T-cell (primary cell): ENCODE measurements at regions not wholly inside any gene's neighbourhood (a gene's known extent, or its start where the extent isn't known, plus 50 kb on each side); places are given as distances from the start of the nearest gene placed in this dataset.

Source experiments
- ATAC-seq, 4 experiments: fragments of 200-7000 bp in 3 of 4; fragments of 150-1000 bp in 1 of 4; cut with Tn5 transposase; replicated peaks in 1 of 4; 1 replicate in 3 of 4; 2 replicates in 1 of 4; pipeline ENCODE4 v1.10.0; 2021; ENCODE audit warnings: moderate library complexity in 3 of 4, mild to moderate bottlenecking in 2 of 4, moderate number of reproducible peaks in 1 of 4
- CTCF ChIA-PET, 2 donors: fragments of 300-600 bp; sonication (Branson Sonifier 250); formaldehyde crosslinking; loops; one replicate each; lab custom pipeline; 2022; ENCODE audit warnings: antibody characterized with exemption in 2 of 2; lab: Charles Lee
- POLR2A ChIA-PET, 2 donors: fragments of 300-600 bp; sonication (Branson Sonifier 250); formaldehyde crosslinking; loops; one replicate each; lab custom pipeline; 2022; ENCODE audit warnings: antibody characterized with exemption in 2 of 2; lab: Charles Lee
- DNase-seq, 35 experiments: peaks; one replicate each; pipeline versions ENCODE4 v3.0.0 to v3.0.0-alpha.2; 2013 to 2023
- H3K27ac ChIP-seq: one replicate; pipeline ENCODE4 v1.5.1; 2013; ENCODE audit warnings: low read length
- H3K27me3 ChIP-seq, 2 experiments: replicated peaks in 1 of 2; 1 replicate in 1 of 2; 2 replicates in 1 of 2; pipeline versions ENCODE4 v1.6.1 to v1.7.0; 2013; ENCODE audit warnings: low read length in 1 of 2, mixed read lengths in 1 of 2; ENCODE audit not compliant: control insufficient read depth in 2 of 2, insufficient read depth in 2 of 2; ENCODE audit errors: extremely low read depth in 1 of 2
- H3K36me3 ChIP-seq, 2 donors: 1 replicate in 1 of 2; 2 replicates in 1 of 2; pipeline versions ENCODE4 v1.6.1 to v1.7.0; 2013; ENCODE audit warnings: low read length in 1 of 2; ENCODE audit not compliant: control insufficient read depth in 2 of 2, insufficient read depth in 1 of 2; ENCODE audit errors: extremely low read depth in 1 of 2
- H3K4me1 ChIP-seq, 2 experiments: 1 replicate in 1 of 2; 2 replicates in 1 of 2; pipeline versions ENCODE4 v1.6.1 to v1.7.0; 2013; ENCODE audit warnings: low read length in 2 of 2, mixed read lengths in 1 of 2; ENCODE audit not compliant: insufficient read depth in 2 of 2, control insufficient read depth in 1 of 2; ENCODE audit errors: extremely low read depth in 1 of 2
- H3K4me3 ChIP-seq, 2 donors: 1 replicate in 1 of 2; 2 replicates in 1 of 2; pipeline versions ENCODE4 v1.5.1 to v1.7.0; 2013; ENCODE audit warnings: mild to moderate bottlenecking in 2 of 2, low read length in 1 of 2, moderate library complexity in 1 of 2; ENCODE audit not compliant: control insufficient read depth in 1 of 2; ENCODE audit errors: extremely low read depth in 1 of 2
- H3K9me3 ChIP-seq: 2 replicates; pipeline ENCODE4 v1.7.0; 2013
- H3K27ac Mint-ChIP-seq, 2 donors: one replicate each; pipeline ENCODE4 v1.8.0; 2020 to 2021; ENCODE audit warnings: mild to moderate bottlenecking in 2 of 2, mixed read lengths in 2 of 2
- H3K27me3 Mint-ChIP-seq, 2 donors: one replicate each; pipeline ENCODE4 v1.8.0; 2021 to 2022; ENCODE audit warnings: mixed read lengths in 2 of 2
- H3K36me3 Mint-ChIP-seq: one replicate; pipeline ENCODE4 v1.8.0; 2021; ENCODE audit warnings: mixed read lengths
- H3K4me1 Mint-ChIP-seq, 3 donors: one replicate each; pipeline ENCODE4 v1.8.0; 2020 to 2022; ENCODE audit warnings: mixed read lengths in 3 of 3, mild to moderate bottlenecking in 1 of 3
- H3K4me3 Mint-ChIP-seq, 3 donors: one replicate each; pipeline ENCODE4 v1.8.0; 2020 to 2022; ENCODE audit warnings: mild to moderate bottlenecking in 3 of 3, mixed read lengths in 3 of 3, moderate library complexity in 3 of 3
- H3K9me3 Mint-ChIP-seq, 3 donors: one replicate each; pipeline ENCODE4 v1.8.0; 2020 to 2022; ENCODE audit warnings: mixed read lengths in 3 of 3
- WGBS: methylation state at CpG from one replicate; pipeline ENCODE4 v1.1.5; 2013; ENCODE audit warnings: missing lambda C conversion rate; ENCODE audit not compliant: insufficient coverage; 5-methylcytosine and 5-hydroxymethylcytosine counted together

GRCh38 chr15:96948981-96949380 is 618.5 kb downstream of the NR2F2 start:
- 86% methylated on average over 2 of the region's 2 CpGs for WGBS
- ChIA-PET CTCF (no interaction called here), POLR2A (no interaction called here)
- no peaks in the 10 kb centered on the region for H3K9me3 ChIP-seq
- DNase-seq (no peak), ATAC-seq (no peak)
- H3K27me3 ChIP-seq = peaks cover 3 to 8% of the 10 kb centered on the region in 2 experiments
- Mint-ChIP-seq H3K9me3 (peaks cover 0 to 11% (median 5%) of the 10 kb centered on the region in 3 donors), H3K36me3 (no peaks in the 10 kb centered on the region), H3K4me3 (no peak overlapping the region), H3K27me3 (peaks cover 20 to 23% of the 10 kb centered on the region in 2 donors), H3K27ac (no peak overlapping the region), H3K4me1 (no peaks in the 10 kb centered on the region)
- no peak overlapping the region for H3K4me3 ChIP-seq
- H3K36me3 ChIP-seq = no peaks in the 10 kb centered on the region
- H3K4me1 ChIP-seq = no peaks in the 10 kb centered on the region
- no peak overlapping the region for H3K27ac ChIP-seq

- ChIA-PET POLR2A (no interaction called here), CTCF (no interaction called here)
- peaks cover 3 to 7% (median 4%) of the 10 kb centered on the region in 3 donors for H3K9me3 Mint-ChIP-seq
- no peaks in the 10 kb centered on the region for H3K4me1 Mint-ChIP-seq
- H3K27ac ChIP-seq = no peak overlapping the region
- no peak overlapping the region for H3K27ac Mint-ChIP-seq
- H3K27me3 Mint-ChIP-seq = peaks cover 0 to 3% of the 10 kb centered on the region in 2 donors
- no peaks in the 10 kb centered on the region for H3K36me3 Mint-ChIP-seq
- no peaks in the 10 kb centered on the region for H3K4me1 ChIP-seq
- no peak for DNase-seq
- no peak overlapping the region for H3K4me3 Mint-ChIP-seq
- no peaks in the 10 kb centered on the region for H3K27me3 ChIP-seq
- no peaks in the 10 kb centered on the region for H3K36me3 ChIP-seq
- no peaks in the 10 kb centered on the region for H3K9me3 ChIP-seq
- no peak for ATAC-seq
- WGBS = no CpG with 5 or more reads among the region's 2 CpGs
- no peak overlapping the region for H3K4me3 ChIP-seq
Observed at GRCh38 chr15:96958721-96959120, 628.2 kb downstream of the NR2F2 start.

GRCh38 chr15:96959501-96959900 is 629.0 kb downstream of the NR2F2 start:
- Mint-ChIP-seq H3K4me1 (no peaks in the 10 kb centered on the region), H3K4me3 (no peak overlapping the region), H3K27ac (no peak overlapping the region), H3K36me3 (no peaks in the 10 kb centered on the region), H3K27me3 (peaks cover 0 to 3% of the 10 kb centered on the region in 2 donors), H3K9me3 (peaks cover 0 to 7% (median 3%) of the 10 kb centered on the region in 3 donors)
- H3K9me3 ChIP-seq = no peaks in the 10 kb centered on the region
- CTCF ChIA-PET = no interaction called here
- no peak for DNase-seq
- H3K4me3 ChIP-seq = no peak overlapping the region
- POLR2A ChIA-PET = no interaction called here
- H3K4me1 ChIP-seq = no peaks in the 10 kb centered on the region
- no peaks in the 10 kb centered on the region for H3K36me3 ChIP-seq
- ATAC-seq = no peak
- H3K27ac ChIP-seq = no peak overlapping the region
- WGBS = no CpG with 5 or more reads among the region's 6 CpGs
- H3K27me3 ChIP-seq = no peaks in the 10 kb centered on the region

- no peak overlapping the region for H3K27ac Mint-ChIP-seq
- POLR2A ChIA-PET = no interaction called here
Observed at GRCh38 chr15:96960711-96961480, 630.4 kb downstream of the NR2F2 start.

GRCh38 chr15:96966554-96966953 is 636.1 kb downstream of the NR2F2 start:
- Histone ChIP-seq H3K4me3 (no peak overlapping the region), H3K36me3 (no peaks in the 10 kb centered on the region), H3K27me3 (no peaks in the 10 kb centered on the region), H3K27ac (no peak overlapping the region), H3K9me3 (no peaks in the 10 kb centered on the region), H3K4me1 (no peaks in the 10 kb centered on the region)
- Mint-ChIP-seq H3K36me3 (no peaks in the 10 kb centered on the region), H3K27ac (no peak overlapping the region), H3K27me3 (no peaks in the 10 kb centered on the region), H3K4me3 (no peak overlapping the region), H3K4me1 (no peaks in the 10 kb centered on the region), H3K9me3 (peaks cover 0 to 9% (median 7%) of the 10 kb centered on the region in 3 donors)
- ChIA-PET POLR2A (no interaction called here), CTCF (no interaction called here)
- ATAC-seq = no peak
- DNase-seq = no peak
- no CpG with 5 or more reads among the region's 3 CpGs for WGBS

More at GRCh38 chr15:96960711-96961480, 630.4 kb downstream of the NR2F2 start:
- Histone ChIP-seq H3K27ac (no peak overlapping the region), H3K36me3 (no peaks in the 10 kb centered on the region), H3K4me3 (no peak overlapping the region), H3K4me1 (no peaks in the 10 kb centered on the region), H3K27me3 (no peaks in the 10 kb centered on the region), H3K9me3 (no peaks in the 10 kb centered on the region)
- peaks cover 0 to 9% (median 8%) of the 10 kb centered on the region in 3 donors for H3K9me3 Mint-ChIP-seq
- H3K4me1 Mint-ChIP-seq = no peaks in the 10 kb centered on the region
- DNase-seq (no peak), ATAC-seq (no peak)
- no peak overlapping the region for H3K4me3 Mint-ChIP-seq
- CTCF ChIA-PET = no interaction called here
- 83% methylated on average over 1 of the region's 4 CpGs for WGBS
- no peaks in the 10 kb centered on the region for H3K36me3 Mint-ChIP-seq
- H3K27me3 Mint-ChIP-seq = peaks cover 0 to 3% of the 10 kb centered on the region in 2 donors

- H3K27ac Mint-ChIP-seq = no peak overlapping the region
Observed at GRCh38 chr15:96969732-96970710, 639.5 kb downstream of the NR2F2 start.

More at GRCh38 chr15:96969732-96970710, 639.5 kb downstream of the NR2F2 start:
- Mint-ChIP-seq H3K4me3 (no peak overlapping the region), H3K9me3 (peaks cover 2 to 10% (median 8%) of the 10 kb centered on the region in 3 donors), H3K4me1 (no peaks in the 10 kb centered on the region), H3K36me3 (no peaks in the 10 kb centered on the region), H3K27me3 (no peaks in the 10 kb centered on the region)
- WGBS = 73% methylated on average over 18 of the region's 18 CpGs
- DNase-seq = no peak
- no peaks in the 10 kb centered on the region for H3K9me3 ChIP-seq
- ChIA-PET CTCF (no interaction called here), POLR2A (no interaction called here)
- H3K4me1 ChIP-seq = no peaks in the 10 kb centered on the region
- no peak overlapping the region for H3K27ac ChIP-seq
- no peaks in the 10 kb centered on the region for H3K36me3 ChIP-seq
- no peak for ATAC-seq
- no peak overlapping the region for H3K4me3 ChIP-seq
- no peaks in the 10 kb centered on the region for H3K27me3 ChIP-seq
